SK-N-SH (cell line): ENCODE measurements at regions not wholly inside any gene's neighbourhood (a gene's known extent, or its start where the extent isn't known, plus 50 kb on each side); places are given as distances from the start of the nearest gene placed in this dataset.

ENCODE experiments used
- CTCF ChIA-PET: fragments of 300-600, 350-600 bp; formaldehyde crosslinking; extraction: SDS; loops from one replicate; lab custom pipeline; 2021; lab: Yijun Ruan, JAX
- POLR2A ChIA-PET: fragments of 350-600 bp; sonication (Branson Sonifier 250); formaldehyde crosslinking; extraction: SDS; loops from one replicate; lab custom pipeline; 2020; ENCODE audit warnings: antibody characterized with exemption, inconsistent platforms; lab: Yijun Ruan, JAX
- DNase-seq: peaks from one replicate; pipeline ENCODE4 v3.0.0; 2012
- H2AFZ ChIP-seq: fragments of 200-600 bp; sonication (generic); 2 replicates; pipeline ENCODE4 v1.8.1; 2016; ENCODE audit warnings: antibody characterized with exemption, mild to moderate bottlenecking, low read depth
- H3F3A ChIP-seq: fragments of 200-600 bp; sonication (generic); replicated peaks from 2 replicates; pipeline ENCODE3; 2016; ENCODE audit warnings: antibody characterized with exemption, mild to moderate bottlenecking; ENCODE audit not compliant: insufficient read depth
- H3K27ac ChIP-seq, 2 experiments: fragments of 200-500 bp in 1 of 2; fragments of 200-600 bp in 1 of 2; sonication (Bioruptor generic) in 1 of 2; sonication (generic), shearing (Covaris generic) in 1 of 2; 2 replicates each; pipeline versions ENCODE4 v1.5.1 to v1.6.1; 2014 to 2016; ENCODE audit warnings: low read depth in 2 of 2, inconsistent platforms in 1 of 2, low read length in 1 of 2, mild to moderate bottlenecking in 1 of 2, mixed read lengths in 1 of 2
- H3K27me3 ChIP-seq: fragments of 200-600 bp; sonication (generic), shearing (Covaris generic); 2 replicates; pipeline ENCODE4 v1.6.1; 2016; ENCODE audit warnings: mixed run types; ENCODE audit not compliant: insufficient read depth
- H3K36me3 ChIP-seq, 2 experiments: fragments of 200-500 bp in 1 of 2; fragments of 200-600 bp in 1 of 2; sonication (Bioruptor generic) in 1 of 2; sonication (generic) in 1 of 2; replicated peaks in 1 of 2; 2 replicates each; pipeline versions ENCODE3 to v1.5.1; 2014 to 2016; ENCODE audit warnings: low read length in 1 of 2, mild to moderate bottlenecking in 1 of 2; ENCODE audit not compliant: insufficient read depth in 2 of 2, control insufficient read depth in 1 of 2
- H3K4me1 ChIP-seq, 2 experiments: fragments of 200-500 bp in 1 of 2; fragments of 200-600 bp in 1 of 2; sonication (Bioruptor generic) in 1 of 2; sonication (generic), shearing (Covaris generic) in 1 of 2; 2 replicates each; pipeline versions ENCODE4 v1.5.1 to v1.6.1; 2014 to 2016; ENCODE audit warnings: low read depth in 1 of 2, low read length in 1 of 2, mixed run types in 1 of 2; ENCODE audit not compliant: insufficient read depth in 2 of 2, control insufficient read depth in 1 of 2
- H3K4me2 ChIP-seq: fragments of 200-600 bp; sonication (generic), shearing (Covaris generic); 2 replicates; pipeline ENCODE4 v1.6.1; 2017; ENCODE audit warnings: mixed run types
- H3K4me3 ChIP-seq, 2 experiments: fragments of 200-500 bp in 1 of 2; fragments of 200-600 bp in 1 of 2; sonication (Bioruptor generic) in 1 of 2; sonication (generic), shearing (Covaris generic) in 1 of 2; 2 replicates each; pipeline versions ENCODE4 v1.5.1 to v1.8.1; 2014 to 2016; ENCODE audit warnings: low read depth in 2 of 2, inconsistent platforms in 1 of 2, low read length in 1 of 2, mild to moderate bottlenecking in 1 of 2, mixed read lengths in 1 of 2, moderate library complexity in 1 of 2
- H3K79me2 ChIP-seq: fragments of 200-600 bp; sonication (generic); 2 replicates; pipeline ENCODE4 v1.8.1; 2017; ENCODE audit warnings: mild to moderate bottlenecking; ENCODE audit not compliant: insufficient read depth
- H3K9ac ChIP-seq: fragments of 200-600 bp; sonication (generic); 2 replicates; pipeline ENCODE4 v1.6.1; 2017; ENCODE audit warnings: mixed run types
- H3K9me2 ChIP-seq: fragments of 200-600 bp; sonication (generic); 2 replicates; pipeline ENCODE4 v1.6.1; 2017; ENCODE audit warnings: mixed run types
- H3K9me3 ChIP-seq: fragments of 200-600 bp; sonication (generic); 2 replicates; pipeline ENCODE4 v1.6.1; 2017; ENCODE audit warnings: mixed run types, mild to moderate bottlenecking, moderate library complexity
- H4K20me1 ChIP-seq: fragments of 200-600 bp; sonication (generic); 2 replicates; pipeline ENCODE4 v1.6.1; 2017; ENCODE audit warnings: mild to moderate bottlenecking, mixed run types; ENCODE audit not compliant: insufficient read depth
- ELF1 ChIP-seq: IDR thresholded peaks from 2 replicates; pipeline ENCODE4 v1.4.0; 2012
- EZH2phosphoT487 ChIP-seq: fragments of 200-600 bp; sonication (generic); IDR thresholded peaks from 2 replicates; pipeline ENCODE4 v1.6.1; 2017; ENCODE audit warnings: low read depth, mixed run types, mild to moderate bottlenecking, antibody characterized with exemption, moderate library complexity, borderline replicate concordance
- FOSL2 ChIP-seq: IDR thresholded peaks from 2 replicates; pipeline ENCODE4 v1.4.0; 2012; ENCODE audit warnings: low read depth, mild to moderate bottlenecking, moderate library complexity, borderline replicate concordance
- FOXM1 ChIP-seq: IDR thresholded peaks from 2 replicates; pipeline ENCODE4 v1.4.0; 2012; ENCODE audit warnings: low read depth, mild to moderate bottlenecking
- GATA2 ChIP-seq: sonication (generic); formaldehyde crosslinking; IDR thresholded peaks from 2 replicates; pipeline ENCODE4 v1.5.0; 2020; ENCODE audit warnings: mild to moderate bottlenecking, missing genetic modification reagents
- JUND ChIP-seq: IDR thresholded peaks from 2 replicates; pipeline ENCODE4 v1.4.0; 2012
- NFIC ChIP-seq: IDR thresholded peaks from 2 replicates; pipeline ENCODE4 v1.4.0; 2012; ENCODE audit warnings: borderline replicate concordance
- POLR2AphosphoS5 ChIP-seq: IDR thresholded peaks from 2 replicates; pipeline ENCODE4 v1.6.1; 2012; ENCODE audit warnings: low read depth, low read length
- RAD21 ChIP-seq: IDR thresholded peaks from 2 replicates; pipeline ENCODE4 v1.6.1; 2012; ENCODE audit warnings: mild to moderate bottlenecking, low read length
- RCOR1 ChIP-seq: fragments of 150-350 bp; IDR thresholded peaks from 2 replicates; pipeline ENCODE4 v1.6.1; 2017; ENCODE audit warnings: antibody characterized with exemption, low read length
- RFX5 ChIP-seq: IDR thresholded peaks from 2 replicates; pipeline ENCODE4 v1.6.1; 2012; ENCODE audit warnings: mild to moderate bottlenecking, improper control_type of control experiment, low read length
- SIN3A ChIP-seq: IDR thresholded peaks from 2 replicates; pipeline ENCODE4 v1.6.1; 2012; ENCODE audit warnings: low read depth, mild to moderate bottlenecking, low read length, moderate library complexity, borderline replicate concordance
- SMC3 ChIP-seq: IDR thresholded peaks from 2 replicates; pipeline ENCODE4 v1.6.1; 2012; ENCODE audit warnings: low read depth, low read length, improper control_type of control experiment
- TEAD4 ChIP-seq: IDR thresholded peaks from 2 replicates; pipeline ENCODE4 v1.4.0; 2012; ENCODE audit warnings: mild to moderate bottlenecking, borderline replicate concordance; ENCODE audit not compliant: insufficient read depth
- YY1 ChIP-seq: IDR thresholded peaks from 2 replicates; pipeline ENCODE4 v1.4.0; 2012; ENCODE audit warnings: low read depth, mild to moderate bottlenecking
- WGBS: methylation state at CpG from one replicate; pipeline ENCODE4 v1.1.6; 2017; ENCODE audit warnings: low lambda C conversion rate; 5-methylcytosine and 5-hydroxymethylcytosine counted together
- TF ChIP-seq, protein P1 (sequence below): fragments of 150-350 bp; IDR thresholded peaks from 2 replicates; pipeline ENCODE4 v1.6.1; 2017; ENCODE audit warnings: antibody characterized with exemption, low read length, low read depth, borderline replicate concordance
- TF ChIP-seq, protein P2 (sequence below): fragments of 200-600 bp; sonication (generic); IDR thresholded peaks from 2 replicates; pipeline ENCODE4 v1.6.1; 2017; ENCODE audit warnings: antibody characterized with exemption, mild to moderate bottlenecking, moderate library complexity
- TF ChIP-seq, protein P3 (sequence below): IDR thresholded peaks from 2 replicates; pipeline ENCODE4; 2012
- TF ChIP-seq, protein P4 (sequence below): IDR thresholded peaks from 2 replicates; pipeline ENCODE4 v1.4.0; 2012; ENCODE audit warnings: low read depth, borderline replicate concordance

DNA sequence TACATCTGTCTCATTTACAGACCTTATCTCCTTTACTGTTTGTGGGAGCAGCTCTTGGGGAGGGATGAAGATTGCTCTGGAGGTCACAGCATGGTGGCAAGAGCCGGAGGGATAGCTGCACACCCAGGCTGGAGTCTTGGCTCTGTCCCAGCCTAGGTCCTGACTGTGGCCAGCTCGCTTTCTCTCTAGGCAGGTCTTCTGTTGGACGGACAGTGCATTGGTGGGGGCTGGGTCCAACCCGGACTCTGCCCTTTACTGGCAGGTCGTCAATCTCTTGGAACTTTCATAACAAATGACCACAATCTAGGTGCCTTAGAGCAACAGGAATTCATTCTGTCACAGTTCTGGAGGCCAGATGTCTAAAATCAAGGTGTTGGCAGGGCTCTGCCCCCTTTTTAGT is 319.8 kb upstream of the C1orf174 start:
- no peak for DNase-seq
- TF ChIP-seq, protein P1, sequence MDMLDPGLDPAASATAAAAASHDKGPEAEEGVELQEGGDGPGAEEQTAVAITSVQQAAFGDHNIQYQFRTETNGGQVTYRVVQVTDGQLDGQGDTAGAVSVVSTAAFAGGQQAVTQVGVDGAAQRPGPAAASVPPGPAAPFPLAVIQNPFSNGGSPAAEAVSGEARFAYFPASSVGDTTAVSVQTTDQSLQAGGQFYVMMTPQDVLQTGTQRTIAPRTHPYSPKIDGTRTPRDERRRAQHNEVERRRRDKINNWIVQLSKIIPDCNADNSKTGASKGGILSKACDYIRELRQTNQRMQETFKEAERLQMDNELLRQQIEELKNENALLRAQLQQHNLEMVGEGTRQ, result no peak
- TF ChIP-seq EZH2phosphoT487 (no peak), NFIC (no peak), SIN3A (no peak), FOXM1 (no peak), TEAD4 (no peak), RAD21 (no peak), SMC3 (no peak), JUND (no peak), GATA2 (no peak), POLR2AphosphoS5 (no peak), YY1 (no peak), RFX5 (no peak), ELF1 (no peak), RCOR1 (no peak), FOSL2 (no peak)
- TF ChIP-seq, protein P2, sequence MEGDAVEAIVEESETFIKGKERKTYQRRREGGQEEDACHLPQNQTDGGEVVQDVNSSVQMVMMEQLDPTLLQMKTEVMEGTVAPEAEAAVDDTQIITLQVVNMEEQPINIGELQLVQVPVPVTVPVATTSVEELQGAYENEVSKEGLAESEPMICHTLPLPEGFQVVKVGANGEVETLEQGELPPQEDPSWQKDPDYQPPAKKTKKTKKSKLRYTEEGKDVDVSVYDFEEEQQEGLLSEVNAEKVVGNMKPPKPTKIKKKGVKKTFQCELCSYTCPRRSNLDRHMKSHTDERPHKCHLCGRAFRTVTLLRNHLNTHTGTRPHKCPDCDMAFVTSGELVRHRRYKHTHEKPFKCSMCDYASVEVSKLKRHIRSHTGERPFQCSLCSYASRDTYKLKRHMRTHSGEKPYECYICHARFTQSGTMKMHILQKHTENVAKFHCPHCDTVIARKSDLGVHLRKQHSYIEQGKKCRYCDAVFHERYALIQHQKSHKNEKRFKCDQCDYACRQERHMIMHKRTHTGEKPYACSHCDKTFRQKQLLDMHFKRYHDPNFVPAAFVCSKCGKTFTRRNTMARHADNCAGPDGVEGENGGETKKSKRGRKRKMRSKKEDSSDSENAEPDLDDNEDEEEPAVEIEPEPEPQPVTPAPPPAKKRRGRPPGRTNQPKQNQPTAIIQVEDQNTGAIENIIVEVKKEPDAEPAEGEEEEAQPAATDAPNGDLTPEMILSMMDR, result no peak
- TF ChIP-seq, protein P3, sequence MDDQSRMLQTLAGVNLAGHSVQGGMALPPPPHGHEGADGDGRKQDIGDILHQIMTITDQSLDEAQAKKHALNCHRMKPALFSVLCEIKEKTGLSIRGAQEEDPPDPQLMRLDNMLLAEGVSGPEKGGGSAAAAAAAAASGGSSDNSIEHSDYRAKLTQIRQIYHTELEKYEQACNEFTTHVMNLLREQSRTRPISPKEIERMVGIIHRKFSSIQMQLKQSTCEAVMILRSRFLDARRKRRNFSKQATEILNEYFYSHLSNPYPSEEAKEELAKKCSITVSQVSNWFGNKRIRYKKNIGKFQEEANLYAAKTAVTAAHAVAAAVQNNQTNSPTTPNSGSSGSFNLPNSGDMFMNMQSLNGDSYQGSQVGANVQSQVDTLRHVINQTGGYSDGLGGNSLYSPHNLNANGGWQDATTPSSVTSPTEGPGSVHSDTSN, result no peak
- TF ChIP-seq, protein P4, sequence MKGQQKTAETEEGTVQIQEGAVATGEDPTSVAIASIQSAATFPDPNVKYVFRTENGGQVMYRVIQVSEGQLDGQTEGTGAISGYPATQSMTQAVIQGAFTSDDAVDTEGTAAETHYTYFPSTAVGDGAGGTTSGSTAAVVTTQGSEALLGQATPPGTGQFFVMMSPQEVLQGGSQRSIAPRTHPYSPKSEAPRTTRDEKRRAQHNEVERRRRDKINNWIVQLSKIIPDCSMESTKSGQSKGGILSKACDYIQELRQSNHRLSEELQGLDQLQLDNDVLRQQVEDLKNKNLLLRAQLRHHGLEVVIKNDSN, result no peak
- H3K4me1 ChIP-seq, result no peaks in the 10 kb centered on the region

More for the DNA sequence above, 319.8 kb upstream of the C1orf174 start:
- H3K36me3 ChIP-seq, result no peaks in the 10 kb centered on the region
- no peaks in the 10 kb centered on the region for H3K27me3 ChIP-seq
- no peak overlapping the region for H3K27ac ChIP-seq
- no peaks in the 10 kb centered on the region for H3F3A ChIP-seq
- H3K4me3 ChIP-seq, result no peak overlapping the region
- ChIA-PET CTCF (no interaction called here), POLR2A (no interaction called here)
- 17% methylated on average over 2 of the region's 5 CpGs for WGBS
- no peaks in the 10 kb centered on the region for H3K9me2 ChIP-seq
- H3K9me3 ChIP-seq, result no peaks in the 10 kb centered on the region
- H4K20me1 ChIP-seq, result no peaks in the 10 kb centered on the region
- no peak overlapping the region for H2AFZ ChIP-seq
- no peak overlapping the region for H3K4me2 ChIP-seq
- H3K79me2 ChIP-seq, result no peaks in the 10 kb centered on the region
- no peak overlapping the region for H3K9ac ChIP-seq
